Liver (tissue), 3 donors: ENCODE measurements at regions not wholly inside any gene's neighbourhood (a gene's known extent, or its start where the extent isn't known, plus 50 kb on each side); places are given as distances from the start of the nearest gene placed in this dataset.

Source experiments
- ATF3 ChIP-seq: IDR thresholded peaks from 2 replicates; pipeline ENCODE4 v1.6.1; 2016; ENCODE audit warnings: antibody characterized with exemption
- CTCF ChIP-seq: fragments of 150-350 bp; IDR thresholded peaks from 2 replicates; pipeline ENCODE4 v1.5.1; 2017; ENCODE audit warnings: improper control_type of control experiment, low read depth, low read length; ENCODE audit not compliant: missing input control
- EGR1 ChIP-seq, 2 donors: IDR thresholded peaks; 2 replicates each; pipeline ENCODE4 v1.6.1; 2016 to 2018; ENCODE audit warnings: antibody characterized with exemption in 2 of 2, low read depth in 2 of 2
- FOXA1 ChIP-seq: IDR thresholded peaks from 2 replicates; pipeline ENCODE4 v1.6.1; 2016; ENCODE audit warnings: antibody characterized with exemption
- GABPA ChIP-seq, 2 donors: IDR thresholded peaks in 1 of 2; conservative IDR thresholded peaks in 1 of 2; 2 replicates each; pipeline ENCODE4 v1.6.1; 2016; ENCODE audit warnings: antibody characterized with exemption in 2 of 2, mild to moderate bottlenecking in 1 of 2, moderate library complexity in 1 of 2
- JUND ChIP-seq, 2 donors: IDR thresholded peaks; 2 replicates each; pipeline ENCODE4 v1.6.1; 2016; ENCODE audit warnings: antibody characterized with exemption in 2 of 2
- MAX ChIP-seq: IDR thresholded peaks from 2 replicates; pipeline ENCODE4 v1.6.1; 2016; ENCODE audit warnings: antibody characterized with exemption
- SP1 ChIP-seq: IDR thresholded peaks from 2 replicates; pipeline ENCODE4 v1.6.1; 2018; ENCODE audit warnings: antibody characterized with exemption, mild to moderate bottlenecking
- YY1 ChIP-seq: IDR thresholded peaks from 2 replicates; pipeline ENCODE4 v1.6.1; 2016; ENCODE audit warnings: antibody characterized with exemption, mild to moderate bottlenecking
- TF ChIP-seq, protein P1 (sequence below): IDR thresholded peaks from 2 replicates; pipeline ENCODE4 v1.6.1; 2016; ENCODE audit warnings: antibody characterized with exemption, mild to moderate bottlenecking
- donor health status: healthy.
- donor health status: healthy.

GRCh38 chr7:17486835-17487234 lies 188.4 kb downstream of the AHR start:
- TF ChIP-seq CTCF (no peak), GABPA (IDR thresholded peaks at IDR 0.05 in 1 of 2, conservative IDR thresholded peaks at IDR 0.05 in 1 of 2) (no peak), SP1 (peak; percentile 89), EGR1 (IDR thresholded peaks at IDR 0.05; ENCODE audit: low read depth in 2 of 2) (peak in 1 of 2 donors; percentile 73), MAX (peak; percentile 61), YY1 (peak; percentile 70), FOXA1 (no peak), JUND (IDR thresholded peaks at IDR 0.05) (peak in 1 of 2 donors; percentile 63), ATF3 (peak; percentile 36)
- TF ChIP-seq, protein P1, sequence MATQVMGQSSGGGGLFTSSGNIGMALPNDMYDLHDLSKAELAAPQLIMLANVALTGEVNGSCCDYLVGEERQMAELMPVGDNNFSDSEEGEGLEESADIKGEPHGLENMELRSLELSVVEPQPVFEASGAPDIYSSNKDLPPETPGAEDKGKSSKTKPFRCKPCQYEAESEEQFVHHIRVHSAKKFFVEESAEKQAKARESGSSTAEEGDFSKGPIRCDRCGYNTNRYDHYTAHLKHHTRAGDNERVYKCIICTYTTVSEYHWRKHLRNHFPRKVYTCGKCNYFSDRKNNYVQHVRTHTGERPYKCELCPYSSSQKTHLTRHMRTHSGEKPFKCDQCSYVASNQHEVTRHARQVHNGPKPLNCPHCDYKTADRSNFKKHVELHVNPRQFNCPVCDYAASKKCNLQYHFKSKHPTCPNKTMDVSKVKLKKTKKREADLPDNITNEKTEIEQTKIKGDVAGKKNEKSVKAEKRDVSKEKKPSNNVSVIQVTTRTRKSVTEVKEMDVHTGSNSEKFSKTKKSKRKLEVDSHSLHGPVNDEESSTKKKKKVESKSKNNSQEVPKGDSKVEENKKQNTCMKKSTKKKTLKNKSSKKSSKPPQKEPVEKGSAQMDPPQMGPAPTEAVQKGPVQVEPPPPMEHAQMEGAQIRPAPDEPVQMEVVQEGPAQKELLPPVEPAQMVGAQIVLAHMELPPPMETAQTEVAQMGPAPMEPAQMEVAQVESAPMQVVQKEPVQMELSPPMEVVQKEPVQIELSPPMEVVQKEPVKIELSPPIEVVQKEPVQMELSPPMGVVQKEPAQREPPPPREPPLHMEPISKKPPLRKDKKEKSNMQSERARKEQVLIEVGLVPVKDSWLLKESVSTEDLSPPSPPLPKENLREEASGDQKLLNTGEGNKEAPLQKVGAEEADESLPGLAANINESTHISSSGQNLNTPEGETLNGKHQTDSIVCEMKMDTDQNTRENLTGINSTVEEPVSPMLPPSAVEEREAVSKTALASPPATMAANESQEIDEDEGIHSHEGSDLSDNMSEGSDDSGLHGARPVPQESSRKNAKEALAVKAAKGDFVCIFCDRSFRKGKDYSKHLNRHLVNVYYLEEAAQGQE: peak; percentile 43
